HG03064 (cell line): ENCODE measurements at regions not wholly inside any gene's neighbourhood (a gene's known extent, or its start where the extent isn't known, plus 50 kb on each side); places are given as distances from the start of the nearest gene placed in this dataset.
A peak's percentile ranks its signal among the peaks of the same experiment; 100 is the strongest.

Source experiments
- ATAC-seq: cut with Tn5 transposase; IDR thresholded peaks from one replicate; pipeline ENCODE4 v1.9.1; 2021; ENCODE audit warnings: low read depth; ENCODE audit not compliant: unreplicated experiment

- ATAC-seq, result no peak
Observed at GRCh38 chr4:74878323-74878722, 54.6 kb upstream of the PARM1 start.

DNA sequence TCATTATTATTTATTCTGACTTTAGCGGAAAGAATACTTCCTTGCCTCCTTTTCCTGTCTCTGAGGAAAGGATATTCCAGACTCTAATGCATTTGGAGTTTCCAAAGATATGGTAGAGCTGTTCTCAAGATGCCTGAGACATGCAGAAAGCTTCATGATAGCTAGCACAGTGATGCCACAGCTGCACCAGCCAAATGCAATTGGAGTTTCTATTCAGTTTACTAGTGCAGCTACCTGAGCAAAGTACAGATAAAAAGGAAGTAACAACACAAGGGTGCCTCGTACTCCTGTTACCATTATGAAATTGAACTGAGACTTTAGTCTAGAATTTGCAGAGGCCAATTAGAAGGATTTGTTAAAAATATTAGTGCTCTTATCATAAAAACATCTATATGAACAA, 57.5 kb upstream of the PARM1 start:
- ATAC-seq, result no peak

GRCh38 chr4:74874753-74875367, 58.1 kb upstream of the PARM1 start:
- ATAC-seq, result peak; percentile 51

DNA sequence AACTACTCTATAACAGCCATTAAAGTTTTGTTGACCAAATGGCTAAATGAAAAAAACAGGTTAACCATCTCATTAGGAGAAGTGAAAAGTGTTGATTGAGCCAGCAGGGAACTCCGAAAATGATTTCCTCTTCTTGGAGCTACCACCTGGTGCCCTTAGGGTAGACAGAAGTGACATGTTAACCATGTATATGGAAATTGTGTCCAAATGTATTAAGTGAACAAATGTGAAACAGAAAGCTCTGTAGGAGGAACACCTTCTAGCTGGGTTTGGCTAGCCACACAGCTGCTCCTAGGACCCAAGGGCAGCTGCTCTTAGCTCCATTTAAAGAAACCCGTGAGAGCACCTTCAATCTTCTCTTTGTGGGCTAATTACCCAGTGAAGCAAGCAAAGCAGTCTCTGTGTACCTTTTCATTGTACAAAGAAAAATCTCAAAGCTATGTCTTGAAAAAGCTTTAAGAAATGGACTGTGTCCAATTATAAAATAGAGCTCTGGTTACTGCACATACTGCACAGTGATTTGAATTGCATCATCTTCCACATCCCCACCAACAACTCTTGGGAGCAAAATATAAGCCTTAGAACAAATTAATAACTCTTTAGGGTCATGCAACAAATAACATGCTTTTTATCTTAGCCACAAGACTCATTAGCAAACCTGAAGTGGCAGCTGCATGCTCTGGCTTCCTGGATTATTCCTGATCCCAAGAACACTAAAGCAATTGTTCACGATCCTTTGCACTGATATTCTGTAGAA, 59.2 kb upstream of the PARM1 start:
- ATAC-seq, result peak; percentile 86

- no peak for ATAC-seq
Observed at GRCh38 chr4:74858921-74859562, 64.7 kb upstream of the BTC start.

GRCh38 chr4:74855879-74856278, 61.6 kb upstream of the BTC start:
- no peak for ATAC-seq

DNA sequence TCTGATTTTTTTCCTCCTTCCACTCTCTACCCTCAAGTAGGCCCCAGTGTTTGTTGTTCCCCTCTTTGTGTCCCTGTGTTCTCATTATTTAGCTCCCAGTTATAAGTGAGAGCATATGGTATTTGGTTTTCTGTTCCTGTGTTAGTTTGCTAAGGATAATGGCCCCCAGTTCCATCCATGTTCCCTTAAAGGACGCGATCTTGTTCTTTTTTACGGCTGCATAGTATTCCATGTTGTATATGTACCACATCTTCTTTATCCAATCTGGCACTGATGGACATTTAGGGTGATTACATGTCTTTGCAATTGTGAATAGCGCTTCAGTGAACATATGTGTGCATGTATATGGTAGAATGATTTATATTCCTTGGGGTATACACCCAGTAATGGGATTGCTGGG, 54.5 kb upstream of the BTC start:
- ATAC-seq, result no peak

DNA sequence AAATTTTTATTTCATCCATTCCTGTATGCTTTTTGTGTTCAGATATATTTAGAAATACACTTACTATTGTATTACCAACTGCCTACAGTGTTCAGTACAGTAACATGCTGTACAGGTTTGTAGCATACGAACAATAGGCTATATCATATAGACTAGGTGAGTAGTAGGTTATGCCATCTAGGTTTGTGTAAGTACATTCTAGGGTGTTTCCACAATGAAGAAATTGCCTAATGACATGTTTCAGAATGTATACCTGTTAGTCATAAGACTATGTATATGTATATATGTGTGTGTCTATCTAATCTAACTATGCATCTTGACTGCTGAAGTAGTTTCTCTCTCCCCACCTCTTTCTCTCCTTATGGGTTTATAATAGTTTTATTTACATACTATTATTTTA, 51.5 kb upstream of the BTC start:
- ATAC-seq, result no peak
